LNCAP (cell line): ENCODE measurements at regions not wholly inside any gene's neighbourhood (a gene's known extent, or its start where the extent isn't known, plus 50 kb on each side); places are given as distances from the start of the nearest gene placed in this dataset.

Experiments
- TF ChIP-seq, protein P1 (sequence below): fragments of 450-650 bp; IDR thresholded peaks from 2 replicates; pipeline ENCODE4 v1.5.1; 2017; ENCODE audit warnings: mild to moderate bottlenecking

DNA sequence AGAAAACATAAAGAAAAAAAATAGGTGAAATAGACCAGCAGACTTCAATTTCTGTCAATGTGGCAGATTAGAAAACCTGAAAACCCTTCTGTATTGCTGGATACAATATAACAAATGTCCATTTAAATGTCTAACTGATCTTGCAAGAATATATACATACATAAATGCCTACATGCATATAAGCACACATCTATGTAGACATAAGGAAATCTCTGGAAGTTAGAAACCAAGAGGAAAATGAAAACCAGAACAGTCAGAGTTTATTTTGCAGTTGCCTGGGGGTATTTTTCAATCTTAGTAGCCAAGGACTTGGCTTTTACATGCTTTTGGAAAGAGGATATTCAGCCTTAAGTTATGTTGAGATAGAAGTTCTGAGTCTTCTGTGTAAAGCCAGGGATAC lies 184.0 kb downstream of the RPS12 start:
- TF ChIP-seq, protein P1, sequence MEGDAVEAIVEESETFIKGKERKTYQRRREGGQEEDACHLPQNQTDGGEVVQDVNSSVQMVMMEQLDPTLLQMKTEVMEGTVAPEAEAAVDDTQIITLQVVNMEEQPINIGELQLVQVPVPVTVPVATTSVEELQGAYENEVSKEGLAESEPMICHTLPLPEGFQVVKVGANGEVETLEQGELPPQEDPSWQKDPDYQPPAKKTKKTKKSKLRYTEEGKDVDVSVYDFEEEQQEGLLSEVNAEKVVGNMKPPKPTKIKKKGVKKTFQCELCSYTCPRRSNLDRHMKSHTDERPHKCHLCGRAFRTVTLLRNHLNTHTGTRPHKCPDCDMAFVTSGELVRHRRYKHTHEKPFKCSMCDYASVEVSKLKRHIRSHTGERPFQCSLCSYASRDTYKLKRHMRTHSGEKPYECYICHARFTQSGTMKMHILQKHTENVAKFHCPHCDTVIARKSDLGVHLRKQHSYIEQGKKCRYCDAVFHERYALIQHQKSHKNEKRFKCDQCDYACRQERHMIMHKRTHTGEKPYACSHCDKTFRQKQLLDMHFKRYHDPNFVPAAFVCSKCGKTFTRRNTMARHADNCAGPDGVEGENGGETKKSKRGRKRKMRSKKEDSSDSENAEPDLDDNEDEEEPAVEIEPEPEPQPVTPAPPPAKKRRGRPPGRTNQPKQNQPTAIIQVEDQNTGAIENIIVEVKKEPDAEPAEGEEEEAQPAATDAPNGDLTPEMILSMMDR = no peak

- TF ChIP-seq, protein P1 = no peak
Observed at GRCh38 chr6:133001040-133001565, 186.7 kb downstream of the RPS12 start.

GRCh38 chr6:133004304-133004884 lies 190.0 kb downstream of the RPS12 start:
- TF ChIP-seq, protein P1 = no peak

DNA sequence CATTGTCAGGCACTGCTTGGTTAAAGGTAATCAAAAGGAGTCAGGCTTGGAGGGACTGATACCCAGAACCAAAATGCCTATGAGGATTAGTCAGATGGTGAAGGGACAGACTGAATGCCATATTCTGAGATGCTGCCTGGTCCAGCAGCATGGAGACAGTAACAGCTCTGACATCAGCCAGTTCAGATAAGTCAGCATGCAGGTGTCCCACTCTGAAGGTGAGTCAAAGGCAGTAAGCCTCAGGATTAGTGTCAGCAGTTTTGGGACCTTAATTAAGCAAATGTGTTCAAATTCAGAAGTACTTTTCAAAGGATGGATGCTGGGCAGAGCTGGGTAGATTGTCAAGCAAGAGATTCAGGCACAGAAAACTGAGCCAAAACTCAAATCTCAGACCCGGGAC lies 198.4 kb downstream of the RPS12 start:
- TF ChIP-seq, protein P1 = no peak

DNA sequence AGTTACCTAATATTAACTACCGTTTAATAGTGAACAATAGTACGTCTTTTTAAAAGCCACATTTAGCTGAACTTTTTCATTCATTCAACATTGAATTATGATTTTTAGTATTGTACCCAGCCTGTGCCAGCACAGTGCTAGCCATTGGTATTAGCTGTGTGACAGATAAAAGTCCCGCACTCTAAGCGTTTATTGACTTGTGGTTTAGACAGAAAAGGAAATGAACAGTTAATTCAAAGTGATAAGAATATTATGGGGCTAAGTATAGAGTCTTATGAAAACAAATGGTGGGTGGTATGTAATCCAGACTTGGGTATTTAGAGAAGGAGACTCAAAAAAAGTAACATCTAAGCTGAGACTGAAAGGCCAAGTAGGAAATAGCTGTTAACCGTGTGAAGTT lies 202.3 kb downstream of the RPS12 start:
- TF ChIP-seq, protein P1 = no peak

GRCh38 chr6:133017581-133017980 lies 203.2 kb downstream of the RPS12 start:
- TF ChIP-seq, protein P1 = no peak

DNA sequence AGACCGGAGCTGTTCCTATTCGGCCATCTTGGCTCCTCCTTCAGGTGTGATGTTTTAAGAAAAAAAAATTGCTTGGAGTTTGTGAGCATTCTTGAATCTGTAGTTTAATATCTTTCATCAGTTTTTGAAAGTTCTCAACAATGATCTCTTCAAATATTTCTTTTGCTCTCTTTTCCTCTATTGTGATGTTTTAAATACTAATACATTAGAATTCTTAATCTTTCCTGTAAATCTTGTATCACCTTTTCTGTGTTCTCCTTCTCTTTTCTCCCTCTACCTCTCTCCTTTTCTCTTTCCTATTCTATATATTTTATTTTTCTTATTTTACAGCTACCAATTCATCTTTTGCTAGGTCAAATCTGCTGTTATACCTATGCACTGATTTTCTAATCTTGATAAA lies 212.3 kb downstream of the RPS12 start:
- TF ChIP-seq, protein P1 = no peak

DNA sequence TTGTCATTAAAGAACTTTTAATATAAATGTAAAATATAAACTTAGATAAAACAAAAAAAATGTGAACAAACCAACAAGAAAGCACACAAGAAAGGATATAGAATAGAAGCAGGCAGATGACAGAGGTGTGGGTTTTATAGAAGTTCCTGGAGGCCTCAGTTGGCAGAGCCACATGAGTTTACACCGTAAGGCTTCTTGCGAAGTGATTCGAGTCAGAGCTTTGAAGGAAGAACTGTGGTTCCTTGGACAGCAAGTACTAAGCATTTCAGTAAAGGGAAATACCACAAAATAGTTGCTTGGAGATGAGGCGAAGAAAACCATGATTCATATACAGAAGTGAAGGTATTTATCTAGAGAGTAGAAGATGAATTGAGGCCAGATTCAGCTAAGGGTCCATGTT lies 207.9 kb upstream of the EYA4 start:
- TF ChIP-seq, protein P1 = no peak
